ENCODE measurements at regions not wholly inside any gene's neighbourhood (a gene's known extent, or its start where the extent isn't known, plus 50 kb on each side); places are given as distances from the start of the nearest gene placed in this dataset.

DNA sequence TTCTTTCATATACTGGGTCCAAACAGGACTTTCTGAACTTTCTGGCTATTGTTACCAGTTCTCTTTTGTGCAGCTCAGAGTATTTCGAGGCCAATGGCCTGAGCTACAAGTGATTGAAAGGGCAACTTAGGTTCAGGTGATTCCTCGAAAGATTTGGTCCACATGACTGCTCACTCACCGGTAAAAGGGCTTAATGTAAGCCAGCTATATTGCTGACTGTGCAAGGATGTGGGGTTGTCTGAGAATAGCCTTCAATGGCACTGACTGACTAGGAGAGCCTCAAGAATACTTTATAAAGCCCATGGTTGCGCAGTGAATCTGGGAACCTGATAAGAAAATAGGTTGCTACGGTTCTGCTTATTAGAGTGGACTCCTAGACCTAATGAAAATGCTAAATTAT, 269.0 kb downstream of the SEC16B start:
- H3K4me3 ChIP-seq (ENCODE audit: insufficient read depth in 1 of 2, low read depth in 1 of 2, low read length in 2 of 2) = no peak overlapping the region
- no peaks in the 10 kb centered on the region for H3K4me1 ChIP-seq (ENCODE audit: control insufficient read depth, insufficient read depth, low read depth, low read length)
- no peak for DNase-seq
- H2BK5ac ChIP-seq (ENCODE audit: low read depth, low read length, poor library complexity, severe bottlenecking) = no peak overlapping the region
- H2BK120ac ChIP-seq (ENCODE audit: low read depth, low read length) = no peak overlapping the region
- H2AK5ac ChIP-seq (ENCODE audit: low read length, severe bottlenecking) = no peak overlapping the region
- no peak overlapping the region for H3K4me2 ChIP-seq (ENCODE audit: low read length, poor library complexity, severe bottlenecking)
- no peak overlapping the region for H3K9ac ChIP-seq (ENCODE audit: low read length)
- no peaks in the 10 kb centered on the region for H3K9me3 ChIP-seq (ENCODE audit: control insufficient read depth, low read length)
- no peak overlapping the region for H3K4ac ChIP-seq (ENCODE audit: low read depth in 1 of 2, low read length in 2 of 2)
- no peak overlapping the region for H2BK12ac ChIP-seq (ENCODE audit: low read length in 2 of 2)
- no peak overlapping the region for H3K23ac ChIP-seq (ENCODE audit: low read length in 2 of 2)
- H3K18ac ChIP-seq (ENCODE audit: low read depth in 1 of 2, low read length in 2 of 2) = no peak overlapping the region
- no peak overlapping the region for H3K27ac ChIP-seq (ENCODE audit: low read length, poor library complexity, severe bottlenecking)
- no peak overlapping the region for H4K91ac ChIP-seq (ENCODE audit: low read length)
- H3K27me3 ChIP-seq (ENCODE audit: control insufficient read depth in 1 of 2, insufficient read depth in 1 of 2, low read length in 2 of 2) = no peaks in the 10 kb centered on the region
- no peak overlapping the region for H2BK15ac ChIP-seq (ENCODE audit: low read depth, poor library complexity, severe bottlenecking)
- H4K8ac ChIP-seq (ENCODE audit: low read length) = no peak overlapping the region
- no peak overlapping the region for H3K14ac ChIP-seq (ENCODE audit: low read length in 2 of 2)
- WGBS = 64% methylated on average over 3 of the region's 5 CpGs
- H2AFZ ChIP-seq (ENCODE audit: low read depth, low read length) = no peak overlapping the region
- no peaks in the 10 kb centered on the region for H3K79me1 ChIP-seq (replicated peaks; ENCODE audit: low read length, poor library complexity, severe bottlenecking)
- no peaks in the 10 kb centered on the region for H3K36me3 ChIP-seq (ENCODE audit: control insufficient read depth in 1 of 2, insufficient read depth in 2 of 2, low read depth in 1 of 2, low read length in 2 of 2)

DNA sequence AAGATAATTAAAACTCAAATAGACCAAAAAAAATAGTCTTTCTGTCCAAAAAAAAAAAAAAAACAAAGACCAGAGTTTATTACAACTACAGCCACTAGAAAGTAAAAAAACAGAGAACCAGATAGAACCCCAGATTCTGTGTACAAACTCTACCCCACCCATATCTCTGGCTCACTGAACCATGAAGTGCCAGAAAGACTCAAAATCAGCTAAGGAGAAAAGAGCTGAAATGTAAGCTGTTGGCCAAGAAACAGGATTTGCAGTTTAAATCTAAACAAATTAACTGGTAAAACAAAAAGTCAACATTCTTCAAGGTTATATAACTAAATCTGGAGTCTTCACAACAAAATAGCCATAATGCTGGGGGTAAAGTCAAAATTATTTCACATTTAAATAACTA, 278.9 kb downstream of the SEC16B start:
- H2AK5ac ChIP-seq (ENCODE audit: low read length, severe bottlenecking) = no peak overlapping the region
- no peaks in the 10 kb centered on the region for H3K79me1 ChIP-seq (replicated peaks; ENCODE audit: low read length, poor library complexity, severe bottlenecking)
- H4K8ac ChIP-seq (ENCODE audit: low read length) = no peak overlapping the region
- no peak overlapping the region for H2BK5ac ChIP-seq (ENCODE audit: low read depth, low read length, poor library complexity, severe bottlenecking)
- H3K9ac ChIP-seq (ENCODE audit: low read length) = no peak overlapping the region
- no peak overlapping the region for H4K91ac ChIP-seq (ENCODE audit: low read length)
- no peaks in the 10 kb centered on the region for H3K27me3 ChIP-seq (ENCODE audit: control insufficient read depth in 1 of 2, insufficient read depth in 1 of 2, low read length in 2 of 2)
- H2BK120ac ChIP-seq (ENCODE audit: low read depth, low read length) = no peak overlapping the region
- DNase-seq = no peak
- no peaks in the 10 kb centered on the region for H3K4me1 ChIP-seq (ENCODE audit: control insufficient read depth, insufficient read depth, low read depth, low read length)
- no peak overlapping the region for H3K4me2 ChIP-seq (ENCODE audit: low read length, poor library complexity, severe bottlenecking)
- no peak overlapping the region for H2BK15ac ChIP-seq (ENCODE audit: low read depth, poor library complexity, severe bottlenecking)
- H3K4me3 ChIP-seq (ENCODE audit: insufficient read depth in 1 of 2, low read depth in 1 of 2, low read length in 2 of 2) = no peak overlapping the region
- H3K4ac ChIP-seq (ENCODE audit: low read depth in 1 of 2, low read length in 2 of 2) = no peak overlapping the region
- no peak overlapping the region for H3K14ac ChIP-seq (ENCODE audit: low read length in 2 of 2)
- no peak overlapping the region for H2BK12ac ChIP-seq (ENCODE audit: low read length in 2 of 2)
- H3K9me3 ChIP-seq (ENCODE audit: control insufficient read depth, low read length) = no peaks in the 10 kb centered on the region
- no peaks in the 10 kb centered on the region for H3K36me3 ChIP-seq (ENCODE audit: control insufficient read depth in 1 of 2, insufficient read depth in 2 of 2, low read depth in 1 of 2, low read length in 2 of 2)
- no peak overlapping the region for H3K18ac ChIP-seq (ENCODE audit: low read depth in 1 of 2, low read length in 2 of 2)
- H3K23ac ChIP-seq (ENCODE audit: low read length in 2 of 2) = no peak overlapping the region
- H2AFZ ChIP-seq (ENCODE audit: low read depth, low read length) = no peak overlapping the region
- H3K27ac ChIP-seq (ENCODE audit: low read length, poor library complexity, severe bottlenecking) = no peak overlapping the region

DNA sequence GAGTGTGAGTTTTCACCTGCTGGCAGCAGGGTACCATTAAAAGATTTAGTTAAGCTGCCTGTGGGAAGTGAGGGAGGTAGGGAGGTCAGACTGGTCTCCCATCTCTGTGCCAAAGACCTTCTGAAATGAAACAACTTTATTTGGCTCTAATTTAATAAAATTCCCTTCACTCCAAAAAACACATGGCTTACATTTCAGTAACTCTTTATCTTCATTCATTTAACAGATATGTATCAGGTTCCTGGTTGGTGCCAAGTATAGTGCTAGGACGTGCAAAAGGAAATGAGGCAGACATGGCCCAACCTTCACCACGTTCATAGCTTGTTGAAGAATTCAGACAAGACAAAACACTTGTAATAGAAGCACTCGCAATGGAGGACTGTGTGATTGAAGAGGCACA, 282.3 kb downstream of the SEC16B start:
- no peak overlapping the region for H2BK5ac ChIP-seq (ENCODE audit: low read depth, low read length, poor library complexity, severe bottlenecking)

DNA sequence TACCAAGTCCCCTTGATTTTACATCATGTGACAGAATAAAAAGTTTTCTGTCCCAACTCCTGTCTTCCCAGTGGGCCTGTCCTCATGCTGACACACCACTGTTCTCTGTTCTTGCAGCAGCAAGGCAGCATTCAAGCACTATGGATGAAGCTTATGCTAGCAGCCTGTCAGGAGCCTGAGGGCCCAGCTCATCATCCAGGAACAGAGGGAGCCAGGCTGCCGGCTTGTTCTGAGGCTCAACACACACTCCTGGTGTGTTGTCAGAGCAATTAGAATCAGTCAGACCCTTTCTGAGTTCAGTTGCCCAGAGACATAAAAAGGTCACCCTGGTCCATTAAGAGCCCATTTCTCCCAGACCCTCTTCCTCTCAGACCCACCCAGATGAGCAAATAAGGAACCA, 282.9 kb downstream of the SEC16B start:
- WGBS = 40% methylated on average over 1 of the region's 1 CpG
- Histone ChIP-seq H3K9me3 (ENCODE audit: control insufficient read depth, low read length) (no peaks in the 10 kb centered on the region), H2BK12ac (ENCODE audit: low read length in 2 of 2) (no peak overlapping the region), H2AK5ac (ENCODE audit: low read length, severe bottlenecking) (no peak overlapping the region), H2BK15ac (ENCODE audit: low read depth, poor library complexity, severe bottlenecking) (no peak overlapping the region), H3K18ac (ENCODE audit: low read depth in 1 of 2, low read length in 2 of 2) (no peak overlapping the region), H3K4me3 (ENCODE audit: insufficient read depth in 1 of 2, low read depth in 1 of 2, low read length in 2 of 2) (no peak overlapping the region), H3K27ac (ENCODE audit: low read length, poor library complexity, severe bottlenecking) (no peak overlapping the region), H3K27me3 (ENCODE audit: control insufficient read depth in 1 of 2, insufficient read depth in 1 of 2, low read length in 2 of 2) (no peaks in the 10 kb centered on the region), H3K4ac (ENCODE audit: low read depth in 1 of 2, low read length in 2 of 2) (no peak overlapping the region), H4K91ac (ENCODE audit: low read length) (no peak overlapping the region), H3K14ac (ENCODE audit: low read length in 2 of 2) (no peak overlapping the region), H4K8ac (ENCODE audit: low read length) (no peak overlapping the region), H3K4me2 (ENCODE audit: low read length, poor library complexity, severe bottlenecking) (no peak overlapping the region), H3K23ac (ENCODE audit: low read length in 2 of 2) (no peak overlapping the region), H2BK120ac (ENCODE audit: low read depth, low read length) (no peak overlapping the region), H3K9ac (ENCODE audit: low read length) (no peak overlapping the region), H2BK5ac (ENCODE audit: low read depth, low read length, poor library complexity, severe bottlenecking) (no peak overlapping the region), H3K4me1 (ENCODE audit: control insufficient read depth, insufficient read depth, low read depth, low read length) (no peaks in the 10 kb centered on the region), H3K36me3 (ENCODE audit: control insufficient read depth in 1 of 2, insufficient read depth in 2 of 2, low read depth in 1 of 2, low read length in 2 of 2) (no peaks in the 10 kb centered on the region), H3K79me1 (replicated peaks; ENCODE audit: low read length, poor library complexity, severe bottlenecking) (no peaks in the 10 kb centered on the region), H2AFZ (ENCODE audit: low read depth, low read length) (no peak overlapping the region)
- DNase-seq = no peak

More for the DNA sequence above, 282.3 kb downstream of the SEC16B start:
- no peak overlapping the region for H3K14ac ChIP-seq (ENCODE audit: low read length in 2 of 2)
- DNase-seq = no peak
- no peak overlapping the region for H2BK120ac ChIP-seq (ENCODE audit: low read depth, low read length)
- H3K27ac ChIP-seq (ENCODE audit: low read length, poor library complexity, severe bottlenecking) = no peak overlapping the region
- H3K9me3 ChIP-seq (ENCODE audit: control insufficient read depth, low read length) = no peaks in the 10 kb centered on the region
- H3K9ac ChIP-seq (ENCODE audit: low read length) = no peak overlapping the region
- H3K4me2 ChIP-seq (ENCODE audit: low read length, poor library complexity, severe bottlenecking) = no peak overlapping the region
- H3K18ac ChIP-seq (ENCODE audit: low read depth in 1 of 2, low read length in 2 of 2) = no peak overlapping the region
- H2BK12ac ChIP-seq (ENCODE audit: low read length in 2 of 2) = no peak overlapping the region
- H3K23ac ChIP-seq (ENCODE audit: low read length in 2 of 2) = no peak overlapping the region
- no peaks in the 10 kb centered on the region for H3K27me3 ChIP-seq (ENCODE audit: control insufficient read depth in 1 of 2, insufficient read depth in 1 of 2, low read length in 2 of 2)
- 67% methylated on average over 3 of the region's 3 CpGs for WGBS
- H3K79me1 ChIP-seq (replicated peaks; ENCODE audit: low read length, poor library complexity, severe bottlenecking) = no peaks in the 10 kb centered on the region
- no peak overlapping the region for H3K4me3 ChIP-seq (ENCODE audit: insufficient read depth in 1 of 2, low read depth in 1 of 2, low read length in 2 of 2)
- no peak overlapping the region for H3K4ac ChIP-seq (ENCODE audit: low read depth in 1 of 2, low read length in 2 of 2)
- no peaks in the 10 kb centered on the region for H3K4me1 ChIP-seq (ENCODE audit: control insufficient read depth, insufficient read depth, low read depth, low read length)
- H3K36me3 ChIP-seq (ENCODE audit: control insufficient read depth in 1 of 2, insufficient read depth in 2 of 2, low read depth in 1 of 2, low read length in 2 of 2) = no peaks in the 10 kb centered on the region
- H2AFZ ChIP-seq (ENCODE audit: low read depth, low read length) = no peak overlapping the region
- H2BK15ac ChIP-seq (ENCODE audit: low read depth, poor library complexity, severe bottlenecking) = no peak overlapping the region
- H4K91ac ChIP-seq (ENCODE audit: low read length) = no peak overlapping the region
- no peak overlapping the region for H4K8ac ChIP-seq (ENCODE audit: low read length)
- no peak overlapping the region for H2AK5ac ChIP-seq (ENCODE audit: low read length, severe bottlenecking)

All from mesenchymal stem cell (in vitro differentiated cells and primary cell).